HG02759 (cell line): ENCODE measurements at regions not wholly inside any gene's neighbourhood (a gene's known extent, or its start where the extent isn't known, plus 50 kb on each side); places are given as distances from the start of the nearest gene placed in this dataset.
"Not testable (repeated sequence)": the region's sequence is repeated elsewhere in the genome, so short reads cannot be mapped to it uniquely, and the experiment has no call there.

Source experiments
- ATAC-seq: cut with Tn5 transposase; IDR thresholded peaks from one replicate; pipeline ENCODE4 v1.9.1; 2021; ENCODE audit warnings: mild to moderate bottlenecking, moderate library complexity; ENCODE audit not compliant: unreplicated experiment

DNA sequence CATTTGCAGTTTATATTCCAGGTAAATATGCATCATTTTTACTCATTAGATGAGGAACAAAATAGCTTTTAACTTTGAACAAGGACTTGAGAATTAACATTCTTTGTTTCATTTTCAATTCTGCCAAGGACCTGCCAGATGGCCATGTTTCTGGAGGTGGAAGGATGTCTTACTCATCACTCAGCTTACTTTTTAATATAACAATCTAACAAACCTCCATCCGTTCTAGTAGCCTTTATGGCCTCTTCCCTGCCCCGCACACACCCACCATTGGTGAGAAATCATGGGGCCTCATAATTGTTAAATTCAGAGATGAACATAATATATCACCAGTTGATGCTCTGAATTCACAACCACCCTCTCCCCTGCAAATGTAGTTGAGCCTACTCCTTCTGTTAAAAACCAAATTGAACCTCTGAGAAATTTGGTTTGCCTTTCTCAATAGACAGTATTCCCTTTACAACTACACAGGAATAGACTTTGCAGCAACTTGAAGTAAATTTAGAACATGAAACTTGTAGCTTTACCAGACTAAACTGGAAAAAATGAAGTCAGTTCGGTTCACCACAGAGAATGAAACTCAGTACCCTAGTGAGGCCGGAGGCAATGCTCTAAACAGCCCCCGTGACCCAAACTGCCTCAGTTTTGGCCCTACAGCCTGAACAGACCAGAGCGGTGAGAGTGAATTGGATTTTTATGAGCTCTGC is 50.1 kb upstream of the ACSL4 start:
- peak; percentile 88 for ATAC-seq

DNA sequence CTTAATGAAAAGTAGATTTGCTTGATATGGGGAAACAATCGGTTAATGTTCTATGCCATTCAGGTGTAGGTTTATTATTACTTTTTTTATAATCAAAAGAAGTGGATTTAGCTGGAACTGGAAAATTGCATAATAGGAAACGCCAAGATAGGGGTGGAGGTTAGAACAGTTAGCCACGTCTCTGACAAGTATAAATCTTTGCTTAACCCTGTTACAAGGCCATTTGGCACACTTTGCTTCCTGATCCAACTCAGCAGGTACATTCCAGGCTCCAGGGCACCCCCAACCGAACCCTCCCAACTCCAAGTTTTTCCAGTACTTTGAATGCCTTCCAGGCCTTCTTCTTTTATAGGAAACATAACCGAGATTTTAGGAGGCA is 50.6 kb upstream of the ACSL4 start:
- ATAC-seq, result no peak

DNA sequence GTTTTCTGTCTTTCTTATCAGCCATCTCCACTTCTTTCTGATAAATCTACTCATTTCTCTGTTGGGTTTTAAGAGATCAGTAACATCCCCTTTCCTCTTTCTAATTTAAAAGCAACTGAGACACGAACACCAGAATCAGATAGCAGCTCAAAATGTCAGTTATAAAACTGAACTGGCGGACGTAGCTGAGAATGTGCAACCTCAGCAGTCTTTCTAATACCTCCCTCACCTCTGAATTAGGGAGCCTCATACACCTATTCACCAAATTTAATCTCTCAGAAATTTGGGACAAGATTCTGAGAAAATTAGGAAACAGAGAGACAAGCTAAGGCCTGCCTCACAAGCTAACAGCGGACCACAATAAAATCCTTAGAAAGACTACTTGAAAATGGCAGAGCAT is 52.0 kb upstream of the ACSL4 start:
- ATAC-seq, result no peak

DNA sequence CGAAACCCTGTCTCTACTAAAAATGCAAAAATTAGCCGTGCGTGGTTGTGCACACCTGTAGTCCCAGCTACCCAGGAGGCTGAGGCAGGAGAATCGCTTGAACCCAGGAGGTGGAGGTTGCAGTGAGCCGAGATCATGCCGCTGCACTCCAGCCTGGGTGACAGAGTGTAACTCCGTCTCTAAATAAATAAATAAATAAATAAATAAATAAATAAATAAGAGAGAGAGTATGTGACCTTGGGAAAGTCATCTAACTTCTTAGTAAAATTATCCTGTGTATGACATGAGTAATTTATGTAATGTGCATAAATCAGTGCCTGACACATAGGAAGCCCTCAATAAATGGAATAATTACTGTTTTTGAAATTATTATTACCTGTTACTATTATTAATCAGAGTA is 57.5 kb upstream of the ACSL4 start:
- not testable (repeated sequence) for ATAC-seq

DNA sequence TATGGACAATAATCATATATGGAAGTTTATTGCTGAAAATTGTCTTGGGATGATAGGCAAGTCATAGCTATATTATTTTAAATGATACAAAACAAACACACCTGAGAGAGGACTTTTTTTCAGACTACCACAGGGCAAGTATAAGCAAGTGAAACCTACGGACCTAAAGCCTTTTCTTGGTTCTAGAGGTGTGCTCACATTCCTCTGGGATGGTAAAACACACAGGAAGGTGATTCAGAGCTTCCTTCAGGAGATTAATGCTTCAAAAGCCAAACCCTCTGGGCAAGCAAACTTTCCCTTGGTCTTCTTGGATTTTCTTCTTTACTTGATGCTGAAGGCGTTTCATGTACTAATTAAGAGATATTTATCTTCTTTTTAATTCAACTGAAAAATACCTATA is 60.1 kb upstream of the ACSL4 start:
- no peak for ATAC-seq

DNA sequence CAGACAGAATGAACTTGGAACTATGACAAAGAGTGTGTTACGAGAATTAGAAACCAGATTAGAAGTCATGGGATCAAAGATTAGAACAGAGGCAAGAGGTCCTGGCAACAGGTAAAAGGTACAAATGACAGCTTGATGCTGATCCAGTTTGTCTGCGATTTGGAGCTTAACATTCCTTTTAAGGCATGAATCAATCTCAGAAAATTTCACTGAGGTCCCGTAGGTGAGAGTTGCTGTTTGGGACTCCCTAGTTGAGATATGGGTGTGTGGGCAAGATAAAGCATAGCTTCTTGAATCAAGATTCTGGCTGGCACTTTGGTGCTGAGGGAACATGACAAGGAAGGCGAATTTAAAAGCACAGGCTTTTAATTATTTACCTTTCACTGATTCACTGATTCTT is 62.6 kb upstream of the ACSL4 start:
- no peak for ATAC-seq

DNA sequence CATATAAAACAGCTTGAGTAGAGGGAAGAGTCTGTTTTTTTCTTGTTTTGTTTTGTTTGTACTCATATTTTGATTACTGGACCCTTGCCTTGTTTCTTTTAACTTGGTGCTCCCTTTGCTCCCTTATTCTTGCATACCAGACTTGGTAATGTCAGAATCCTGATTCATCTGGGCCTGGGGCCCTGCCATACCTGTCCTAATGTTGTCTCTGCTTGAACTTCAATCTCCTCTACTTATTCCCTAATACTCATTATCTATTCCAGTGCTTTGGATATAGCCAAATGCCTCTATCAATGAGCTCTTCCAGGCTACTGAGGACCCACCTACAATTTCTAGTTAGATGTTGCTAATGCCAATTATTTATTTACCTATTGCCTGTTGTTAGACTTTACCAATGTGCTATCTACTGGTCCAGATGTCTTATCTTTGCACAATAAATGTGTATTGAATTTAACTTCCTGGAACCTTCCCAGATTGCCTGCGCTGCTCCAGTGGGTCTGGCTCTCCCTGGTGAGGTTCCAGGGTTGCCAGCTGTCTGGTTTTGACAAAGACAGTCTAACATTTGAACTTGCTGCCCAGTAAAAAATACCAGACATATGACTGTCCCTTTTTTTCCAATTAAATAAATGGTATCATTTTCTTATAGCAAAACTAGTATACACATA is 64.4 kb upstream of the ACSL4 start:
- no peak for ATAC-seq

DNA sequence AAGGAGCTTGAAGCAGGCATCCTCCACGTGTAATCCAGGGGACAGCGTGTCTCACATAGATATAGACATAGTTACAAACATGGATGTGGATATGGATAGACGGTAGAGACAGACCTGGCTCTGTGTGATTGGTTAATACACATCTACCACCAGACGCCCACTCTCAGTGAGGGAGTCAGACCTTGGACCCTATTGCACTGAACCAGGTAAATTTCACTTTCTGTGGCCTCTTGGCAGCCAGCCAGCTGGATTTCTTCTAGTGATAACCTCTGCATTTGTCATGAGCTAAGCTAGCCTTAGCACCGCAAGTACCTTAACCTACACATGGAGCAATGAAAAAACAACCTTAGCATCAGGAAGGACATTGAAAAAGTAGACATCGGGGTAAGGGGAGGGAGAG is 79.2 kb upstream of the ACSL4 start:
- no peak for ATAC-seq

DNA sequence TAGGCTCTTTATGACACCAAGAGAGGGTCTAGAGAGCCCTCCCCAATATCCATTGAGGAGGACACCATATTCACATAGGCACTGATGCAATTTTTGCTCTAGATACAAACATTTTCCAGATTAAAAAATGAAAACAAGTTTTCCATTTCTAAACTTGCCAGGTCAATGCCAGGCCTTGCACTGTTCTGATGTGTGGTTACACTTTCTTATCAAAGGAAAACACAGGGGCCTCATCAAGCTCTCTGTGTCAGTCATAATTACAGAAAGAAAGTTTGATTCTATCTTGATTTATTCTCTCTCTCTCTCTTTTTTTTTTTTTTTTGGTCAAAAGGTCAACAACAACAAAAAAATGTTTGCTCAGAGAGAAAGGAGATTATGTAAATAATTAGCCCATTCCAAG is 80.2 kb upstream of the ACSL4 start:
- ATAC-seq, result no peak

DNA sequence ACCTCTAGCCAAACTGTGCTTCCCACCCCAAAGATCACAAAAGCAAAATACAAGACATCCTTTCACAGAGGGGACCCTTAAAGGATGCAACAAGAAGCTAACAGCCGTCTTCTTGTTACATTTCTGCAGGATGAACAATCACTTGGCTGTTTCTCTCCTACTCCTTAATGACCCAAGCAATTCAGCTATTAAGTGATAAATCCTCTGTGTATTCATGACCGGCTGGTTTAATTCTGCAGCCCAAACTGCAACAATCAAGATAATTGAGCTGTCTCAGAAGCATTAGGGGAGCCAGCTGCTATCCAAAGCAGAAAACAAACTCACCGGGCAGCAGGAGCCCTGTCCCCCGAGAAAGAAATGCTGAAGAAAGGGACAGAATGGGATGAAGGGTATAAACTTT is 85.9 kb upstream of the ACSL4 start:
- no peak for ATAC-seq

DNA sequence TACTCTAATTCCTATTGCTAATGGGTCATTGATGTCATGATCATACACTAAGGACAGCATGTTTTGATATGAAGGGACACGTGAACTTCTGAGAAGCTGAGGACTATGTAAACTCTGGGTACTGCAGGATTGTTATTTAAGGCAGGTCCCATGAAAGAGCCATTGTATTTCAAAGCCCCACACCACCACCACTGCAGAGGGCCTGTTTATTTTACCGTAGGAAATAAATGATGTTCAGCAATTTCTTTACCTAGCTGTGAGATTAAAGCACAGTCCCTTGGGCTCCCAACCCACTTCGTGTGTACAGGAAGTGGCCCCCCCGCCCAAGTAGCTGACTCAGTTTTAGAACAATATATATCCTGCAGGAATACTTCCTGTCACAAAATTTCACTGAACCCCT is 89.8 kb upstream of the ACSL4 start:
- no peak for ATAC-seq

DNA sequence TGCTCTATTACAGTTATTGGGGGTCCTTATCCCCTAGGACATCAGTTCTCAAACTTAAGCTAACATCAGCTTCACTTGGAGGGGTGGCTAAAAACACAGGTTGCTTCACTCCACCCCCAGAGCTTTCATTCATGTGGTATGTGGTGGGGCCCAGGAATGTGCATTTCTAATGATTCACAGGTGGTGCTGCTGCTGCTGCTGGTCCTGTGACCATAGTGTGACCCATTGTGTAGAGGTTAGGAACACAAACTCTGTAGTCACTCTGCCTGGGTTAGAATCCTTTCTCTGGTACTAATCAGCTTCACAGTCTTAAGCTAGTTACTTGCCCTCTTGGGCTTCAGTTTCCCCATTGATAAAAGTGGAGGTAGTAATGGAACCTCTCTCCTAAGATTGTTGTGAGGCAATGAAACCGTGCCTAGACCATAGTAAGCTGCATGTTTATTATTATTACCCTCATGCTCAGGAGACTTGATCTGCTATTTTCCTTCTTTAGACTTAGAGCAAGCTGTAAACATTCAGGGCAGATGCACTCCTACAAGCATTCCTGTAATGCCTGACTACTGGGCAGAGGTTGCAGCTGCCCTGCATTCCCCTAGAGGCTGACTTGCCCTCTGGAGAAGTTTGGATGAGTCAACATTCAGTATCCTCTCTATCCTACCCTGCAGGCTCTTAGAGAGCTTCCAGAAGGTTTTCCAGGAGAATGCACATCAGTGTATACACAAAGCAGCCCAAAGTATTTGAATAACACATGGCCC is 94.1 kb upstream of the ACSL4 start:
- no peak for ATAC-seq

DNA sequence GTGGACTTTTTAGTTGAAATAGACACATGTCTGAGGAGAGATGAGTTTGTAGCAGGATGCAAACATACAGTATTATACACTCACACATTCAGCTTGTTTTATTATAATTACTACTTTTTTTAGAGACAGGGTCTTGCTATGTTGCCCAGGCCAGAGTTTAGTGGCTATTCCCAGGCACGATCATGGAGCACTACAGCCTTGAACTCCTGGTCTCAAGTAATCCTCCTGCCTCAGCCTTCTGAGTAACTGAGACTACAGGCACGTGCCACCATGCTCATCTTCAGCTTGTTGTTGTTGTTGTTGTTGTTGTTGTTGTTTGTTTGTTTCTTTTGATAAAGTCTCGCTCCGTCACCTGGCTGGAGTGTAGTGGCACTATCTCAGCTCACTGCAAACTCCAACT is 94.7 kb upstream of the ACSL4 start:
- no peak for ATAC-seq

DNA sequence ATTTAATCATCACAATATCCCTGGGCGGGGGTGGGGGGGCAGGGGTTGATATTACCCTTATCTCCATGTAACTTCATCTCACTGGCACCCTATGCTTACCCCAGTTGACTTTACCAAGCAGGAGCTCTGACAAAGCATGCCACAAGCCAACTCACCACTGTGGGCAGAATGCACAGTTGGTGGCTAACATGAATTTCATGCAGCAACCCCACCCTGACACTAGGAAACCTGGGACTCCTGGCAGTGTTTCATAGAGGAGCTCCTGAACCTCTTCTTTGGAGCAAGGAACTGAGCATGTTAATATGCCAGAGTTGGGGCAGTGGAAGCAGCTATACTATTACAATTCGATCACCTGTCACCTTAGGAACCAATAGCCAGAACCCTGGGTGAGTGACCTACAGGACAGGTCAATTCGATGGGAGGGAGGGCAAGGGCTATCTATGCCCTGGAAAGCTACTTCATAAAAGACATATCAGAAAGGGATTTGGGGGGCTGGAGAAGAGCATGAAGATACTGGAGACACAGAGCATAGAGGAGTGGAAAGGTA is 97.2 kb upstream of the ACSL4 start:
- ATAC-seq, result no peak

DNA sequence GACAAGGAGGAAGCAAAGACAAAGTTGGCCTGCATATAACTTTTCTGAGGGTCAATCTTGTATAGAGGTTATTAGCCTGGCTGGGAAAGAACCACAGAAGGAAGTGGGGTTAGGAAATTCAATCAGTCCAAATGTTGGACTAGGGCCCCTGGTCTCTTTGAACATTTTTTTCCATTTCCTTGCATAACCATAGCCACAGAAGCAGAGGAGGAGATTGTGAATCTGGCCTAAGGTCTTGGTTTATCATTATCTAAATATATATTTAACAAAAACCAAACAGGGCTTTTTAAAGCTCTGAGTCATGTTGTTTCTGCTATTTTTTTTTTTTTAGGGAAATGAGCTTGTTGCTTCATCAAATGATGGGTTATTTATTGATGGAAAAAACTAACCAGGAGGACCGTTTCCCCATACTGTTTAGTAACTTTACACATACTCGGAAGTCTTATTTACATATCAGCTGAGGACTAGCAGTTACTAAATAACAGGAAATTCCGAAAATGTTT is 97.7 kb upstream of the ACSL4 start:
- ATAC-seq, result peak; percentile 77

DNA sequence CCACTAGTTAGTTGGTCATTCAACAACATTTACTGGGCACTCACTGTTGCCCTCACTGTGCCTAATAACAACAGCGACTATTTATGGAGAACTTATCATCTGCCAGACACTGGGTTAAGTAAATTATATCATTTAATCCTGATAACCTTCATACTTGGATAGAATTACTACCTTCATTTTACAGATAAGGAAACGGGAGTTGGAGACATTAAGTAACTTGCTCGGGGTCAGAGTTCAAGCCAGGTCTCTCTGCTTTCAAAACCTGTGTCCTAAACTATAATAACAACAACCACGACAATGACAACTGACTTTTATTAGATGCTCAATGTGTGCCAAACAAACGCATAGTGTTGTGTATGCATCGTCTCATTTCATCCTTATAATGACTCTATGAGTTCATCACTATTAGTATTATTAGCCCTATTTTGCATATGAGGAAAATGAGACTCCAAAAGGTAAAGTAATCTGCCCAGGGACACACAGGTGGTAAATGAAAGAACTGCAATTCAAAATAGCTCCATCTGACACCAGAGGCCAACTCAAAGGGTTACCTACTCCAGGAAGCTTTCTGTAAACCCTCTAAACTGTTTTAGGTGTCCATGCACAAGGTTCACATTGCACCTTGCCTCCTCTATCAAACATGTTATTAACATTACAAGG is 98.4 kb upstream of the ACSL4 start:
- no peak for ATAC-seq

DNA sequence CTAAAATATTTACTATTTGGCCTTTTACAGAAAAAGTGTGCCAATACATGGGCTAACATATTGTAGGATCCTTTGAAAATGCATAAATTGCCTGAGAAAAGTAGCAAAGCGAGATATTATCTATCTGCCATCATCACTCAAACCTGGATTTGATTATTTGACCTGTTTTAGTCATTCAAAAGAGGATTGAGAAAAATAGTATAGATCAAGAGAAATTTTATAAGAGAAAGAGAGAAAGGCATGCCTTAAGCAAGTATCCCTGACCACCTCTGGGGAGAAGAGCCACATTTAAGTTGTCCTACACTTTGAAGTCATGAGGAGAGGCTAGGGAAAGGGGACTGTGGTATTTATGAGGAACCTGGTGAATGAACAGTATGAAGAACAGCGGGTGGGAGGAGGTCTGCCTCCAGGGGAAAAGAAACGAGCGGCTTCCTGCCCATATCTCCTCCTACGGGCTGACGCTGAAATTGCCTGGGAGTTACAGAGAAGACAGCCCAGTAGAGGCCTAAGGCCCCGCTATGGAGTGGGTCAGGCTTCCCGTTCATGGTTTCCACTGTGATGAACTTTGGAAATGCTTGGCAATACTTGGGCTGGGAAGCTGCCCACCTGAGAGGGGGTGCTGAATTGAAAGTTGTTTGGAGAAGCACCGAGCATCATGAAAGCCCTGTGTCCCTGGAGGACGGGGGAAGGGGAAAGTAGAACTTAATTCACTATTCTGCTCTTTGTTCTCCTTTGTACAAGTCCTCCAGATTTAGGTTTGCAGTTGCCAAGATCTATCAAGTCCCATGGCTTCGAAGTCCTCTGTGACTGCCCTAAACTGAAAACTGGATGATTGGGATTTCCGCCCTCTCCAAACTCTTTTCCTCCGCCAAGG is 106.9 kb upstream of the ACSL4 start:
- ATAC-seq, result peak; percentile 35

DNA sequence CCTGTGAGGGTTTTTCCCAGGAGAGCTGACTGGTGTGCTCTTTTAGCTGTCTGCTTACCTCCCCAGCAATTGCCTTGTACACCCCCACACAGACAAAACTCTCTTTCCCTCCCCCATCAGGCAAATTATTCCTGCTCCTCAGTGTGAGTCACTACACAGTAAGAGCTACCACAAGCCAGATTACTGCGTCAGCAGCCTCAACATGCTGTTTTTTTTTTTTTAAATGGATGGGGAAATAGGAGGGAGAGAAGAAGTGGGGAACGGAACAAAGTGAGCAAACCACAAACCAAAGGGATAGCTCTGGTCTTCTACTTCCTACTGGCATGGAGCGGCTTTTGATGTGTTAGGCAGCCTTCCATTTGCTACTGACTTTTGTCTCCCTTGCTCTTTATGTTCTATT is 107.5 kb upstream of the ACSL4 start:
- ATAC-seq, result no peak

DNA sequence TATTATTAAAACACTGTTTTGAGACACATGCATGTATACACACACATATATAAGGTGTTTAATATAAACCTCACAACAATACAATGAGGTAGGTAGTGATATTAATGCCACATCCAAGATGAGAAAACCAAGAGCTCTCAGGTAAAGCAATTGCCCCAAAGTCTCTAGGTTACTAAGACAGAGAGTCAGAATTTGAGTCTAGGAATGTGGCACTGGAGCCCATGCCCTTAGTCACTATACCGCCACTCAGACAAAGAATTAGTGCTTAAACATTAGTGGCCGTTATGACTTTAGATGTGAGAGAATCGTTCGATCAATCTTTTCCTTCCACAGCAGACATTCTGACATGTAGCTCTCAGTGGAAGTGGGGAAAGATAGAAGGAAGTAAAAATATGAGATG is 108.2 kb upstream of the ACSL4 start:
- ATAC-seq, result no peak

DNA sequence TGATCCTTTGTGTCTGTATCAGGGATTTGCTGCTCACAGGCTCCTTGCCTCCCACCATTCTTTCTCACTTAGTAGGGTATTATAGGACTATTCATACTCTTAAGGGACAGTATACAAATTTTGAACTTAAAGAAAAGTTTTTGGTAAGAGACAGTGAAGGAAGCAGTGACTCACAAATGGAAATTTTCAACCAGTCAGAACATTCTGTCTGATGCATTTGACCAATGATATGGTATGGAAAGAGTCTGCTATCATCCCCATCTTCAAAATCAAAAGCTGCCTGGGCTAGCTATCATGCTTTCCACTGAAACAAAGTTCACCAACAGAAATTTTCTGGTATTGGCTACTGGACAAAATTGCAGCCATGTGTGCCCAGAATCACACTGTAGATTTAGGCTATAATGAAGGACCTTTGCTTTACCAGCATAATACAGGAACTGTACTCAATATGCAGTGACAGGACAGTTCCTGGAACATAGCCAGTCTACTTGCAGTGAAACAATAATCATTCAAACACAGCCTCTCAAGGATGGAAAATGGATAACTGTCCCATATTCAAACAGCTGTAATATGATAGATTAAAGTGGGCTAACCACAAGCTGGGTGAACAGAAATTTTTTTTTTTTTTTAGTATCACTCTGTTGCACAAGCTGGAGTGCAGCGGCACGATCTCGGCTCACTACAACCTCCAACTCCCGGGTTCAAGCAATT is 109.0 kb upstream of the ACSL4 start:
- no peak for ATAC-seq
